Left lung (tissue), 4 donors: ENCODE measurements at regions not wholly inside any gene's neighbourhood (a gene's known extent, or its start where the extent isn't known, plus 50 kb on each side); places are given as distances from the start of the nearest gene placed in this dataset.
A peak's percentile ranks its signal among the peaks of the same experiment; 100 is the strongest.

Experiments used
- ATAC-seq: fragments of 200-7000 bp; cut with Tn5 transposase; one replicate; pipeline ENCODE4 v1.9.1; 2020; ENCODE audit warnings: moderate library complexity
- DNase-seq, 4 donors: peaks; one replicate each; pipeline ENCODE4 v3.0.0-alpha.2; 2013 to 2020
- H3K27ac ChIP-seq, 2 donors: fragments of 200-600 bp; sonication (generic) in 1 of 2; one replicate each; pipeline versions ENCODE4 v1.5.0 to v1.8.0; 2020 to 2021
- H3K27me3 ChIP-seq, 2 donors: fragments of 200-600 bp; sonication (generic) in 1 of 2; one replicate each; pipeline versions ENCODE4 v1.5.0 to v1.8.0; 2020 to 2021
- H3K36me3 ChIP-seq, 2 donors: fragments of 200-600 bp; sonication (generic) in 1 of 2; one replicate each; pipeline versions ENCODE4 v1.5.0 to v1.8.0; 2020 to 2021
- H3K4me1 ChIP-seq, 2 donors: fragments of 200-600 bp; one replicate each; pipeline ENCODE4 v1.8.0; 2021
- H3K4me3 ChIP-seq, 2 donors: fragments of 200-600 bp; sonication (generic) in 1 of 2; one replicate each; pipeline versions ENCODE4 v1.5.0 to v1.8.0; 2020 to 2021; ENCODE audit warnings: mild to moderate bottlenecking in 1 of 2
- H3K9me3 ChIP-seq, 2 donors: fragments of 200-600 bp; sonication (generic) in 1 of 2; one replicate each; pipeline versions ENCODE4 v1.5.0 to v1.8.0; 2020 to 2021
- CTCF ChIP-seq, 2 donors: fragments of 200-600 bp; sonication (generic) in 1 of 2; IDR thresholded peaks; one replicate each; pipeline versions ENCODE4 v1.5.0 to v1.8.0; 2021; ENCODE audit warnings: antibody characterized with exemption in 2 of 2
- intact Hi-C, 2 donors: fragments of 100-400 bp; cut with DNase I; formaldehyde crosslinking; loops; one replicate each; pipeline versions ENCODE4 v1.11.2 to v1.14.2; 2022
- donor health status: DM: no; HTN: yes; CAD: no.
- donor health status: DM: no; HTN: no; CAD: no.

GRCh38 chr5:117955831-117956230, 1032.5 kb downstream of the DTWD2 start:
- H3K4me1 ChIP-seq: no peaks in the 10 kb centered on the region
- H3K27ac ChIP-seq: no peak overlapping the region
- H3K9me3 ChIP-seq: peaks cover 0 to 4% of the 10 kb centered on the region in 2 donors
- ATAC-seq (no peak), DNase-seq (no peak)
- intact Hi-C loops: no loop called here
- no peaks in the 10 kb centered on the region for H3K36me3 ChIP-seq
- no peak overlapping the region for H3K4me3 ChIP-seq
- H3K27me3 ChIP-seq: no peaks in the 10 kb centered on the region
- no peak for TF ChIP-seq CTCF (IDR thresholded peaks at IDR 0.05)

GRCh38 chr5:117954331-117954730, 1034.0 kb downstream of the DTWD2 start:
- intact Hi-C loops: no loop called here
- Histone ChIP-seq H3K36me3 (no peaks in the 10 kb centered on the region), H3K4me3 (no peak overlapping the region), H3K4me1 (no peaks in the 10 kb centered on the region), H3K9me3 (peaks cover 0 to 4% of the 10 kb centered on the region in 2 donors), H3K27ac (no peak overlapping the region), H3K27me3 (no peaks in the 10 kb centered on the region)
- ATAC-seq: no peak
- DNase-seq: no peak
- TF ChIP-seq CTCF (IDR thresholded peaks at IDR 0.05): no peak

- ATAC-seq (no peak), DNase-seq (peak in 1 of 4 donors; percentile 41)
- Histone ChIP-seq H3K27me3 (no peaks in the 10 kb centered on the region), H3K4me3 (no peak overlapping the region), H3K36me3 (no peaks in the 10 kb centered on the region), H3K9me3 (peaks cover 0 to 4% of the 10 kb centered on the region in 2 donors), H3K4me1 (no peaks in the 10 kb centered on the region), H3K27ac (no peak overlapping the region)
- intact Hi-C loops: no loop called here
- no peak for TF ChIP-seq CTCF (IDR thresholded peaks at IDR 0.05)
Observed at GRCh38 chr5:117953272-117953671, 1035.1 kb downstream of the DTWD2 start.

GRCh38 chr5:117947836-117948235, 1040.5 kb downstream of the DTWD2 start:
- no peak for DNase-seq
- Histone ChIP-seq H3K4me3 (no peak overlapping the region), H3K9me3 (peaks cover 0 to under 1% of the 10 kb centered on the region in 2 donors), H3K4me1 (no peaks in the 10 kb centered on the region), H3K27ac (no peak overlapping the region), H3K27me3 (no peaks in the 10 kb centered on the region), H3K36me3 (no peaks in the 10 kb centered on the region)
- intact Hi-C loops: no loop called here
- ATAC-seq: no peak
- TF ChIP-seq CTCF (IDR thresholded peaks at IDR 0.05): no peak

GRCh38 chr5:117947121-117947520, 1041.2 kb downstream of the DTWD2 start:
- no peak for DNase-seq
- Histone ChIP-seq H3K27ac (no peak overlapping the region), H3K4me3 (no peak overlapping the region), H3K36me3 (no peaks in the 10 kb centered on the region), H3K9me3 (peaks cover 0 to under 1% of the 10 kb centered on the region in 2 donors), H3K27me3 (no peaks in the 10 kb centered on the region), H3K4me1 (no peaks in the 10 kb centered on the region)
- no peak for ATAC-seq
- TF ChIP-seq CTCF (IDR thresholded peaks at IDR 0.05): no peak
- intact Hi-C loops: no loop called here
